ENCODE measurements at regions not wholly inside any gene's neighbourhood (a gene's known extent, or its start where the extent isn't known, plus 50 kb on each side); places are given as distances from the start of the nearest gene placed in this dataset.

DNA sequence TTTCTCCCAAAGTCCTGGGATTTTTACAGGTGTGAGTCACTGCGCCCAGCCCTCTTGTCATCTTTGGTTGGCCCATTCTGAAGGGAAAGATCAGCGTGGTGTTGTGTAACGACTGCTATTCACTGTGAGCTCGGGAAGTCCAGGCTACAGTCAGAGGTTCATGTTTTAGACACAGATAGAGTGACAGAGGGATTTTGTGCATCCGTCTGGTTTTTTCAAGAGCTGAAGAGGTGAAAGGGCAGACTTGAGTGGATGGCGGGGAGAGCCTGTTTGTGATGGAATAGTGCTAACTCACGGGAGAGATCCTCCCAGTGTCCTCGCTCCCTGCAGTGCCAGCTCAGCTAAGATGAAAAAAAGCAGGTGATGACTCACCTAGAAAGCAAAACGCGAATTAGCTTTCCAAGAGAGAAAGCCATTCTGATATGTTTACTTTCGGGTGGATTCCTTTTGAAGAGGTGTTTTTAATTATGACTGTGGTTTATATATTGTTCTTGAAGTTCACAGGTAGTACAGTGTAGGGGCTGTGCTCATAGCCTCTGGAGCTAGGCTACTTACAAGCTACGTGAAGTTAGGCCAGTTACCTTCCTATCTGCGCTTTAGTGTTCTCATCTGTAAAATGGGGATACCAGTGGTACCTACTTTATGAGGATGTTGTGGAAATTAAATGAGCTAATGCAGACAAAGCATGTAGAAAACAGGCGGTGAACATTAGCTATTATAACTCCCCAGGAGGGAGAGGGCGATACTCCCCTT, 67.2 kb downstream of the C11orf91 start:
- TF ChIP-seq, protein P1, sequence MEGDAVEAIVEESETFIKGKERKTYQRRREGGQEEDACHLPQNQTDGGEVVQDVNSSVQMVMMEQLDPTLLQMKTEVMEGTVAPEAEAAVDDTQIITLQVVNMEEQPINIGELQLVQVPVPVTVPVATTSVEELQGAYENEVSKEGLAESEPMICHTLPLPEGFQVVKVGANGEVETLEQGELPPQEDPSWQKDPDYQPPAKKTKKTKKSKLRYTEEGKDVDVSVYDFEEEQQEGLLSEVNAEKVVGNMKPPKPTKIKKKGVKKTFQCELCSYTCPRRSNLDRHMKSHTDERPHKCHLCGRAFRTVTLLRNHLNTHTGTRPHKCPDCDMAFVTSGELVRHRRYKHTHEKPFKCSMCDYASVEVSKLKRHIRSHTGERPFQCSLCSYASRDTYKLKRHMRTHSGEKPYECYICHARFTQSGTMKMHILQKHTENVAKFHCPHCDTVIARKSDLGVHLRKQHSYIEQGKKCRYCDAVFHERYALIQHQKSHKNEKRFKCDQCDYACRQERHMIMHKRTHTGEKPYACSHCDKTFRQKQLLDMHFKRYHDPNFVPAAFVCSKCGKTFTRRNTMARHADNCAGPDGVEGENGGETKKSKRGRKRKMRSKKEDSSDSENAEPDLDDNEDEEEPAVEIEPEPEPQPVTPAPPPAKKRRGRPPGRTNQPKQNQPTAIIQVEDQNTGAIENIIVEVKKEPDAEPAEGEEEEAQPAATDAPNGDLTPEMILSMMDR (IDR thresholded peaks at IDR 0.05), result no peak
- DNase-seq (ENCODE audit: low spot score in 2 of 2), result no peak
- intact Hi-C loops (cut with DNase I), result no loop called here

DNA sequence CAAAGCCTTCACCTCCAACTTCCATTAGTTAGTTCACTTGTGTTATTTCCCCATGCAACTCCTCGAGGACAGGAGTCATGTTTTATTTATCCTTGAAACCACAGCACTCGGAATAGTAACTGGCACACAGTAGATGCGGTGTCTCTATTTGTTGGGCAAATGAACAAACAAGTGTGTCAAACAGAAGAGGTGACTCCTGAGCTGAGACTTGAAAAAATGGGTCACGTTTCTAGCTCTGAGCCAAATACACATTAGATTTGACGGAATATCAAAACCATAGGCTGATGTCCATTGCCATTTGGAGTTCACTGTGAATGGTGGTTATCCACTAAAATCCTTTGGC, 68.9 kb downstream of the C11orf91 start:
- TF ChIP-seq, protein P1 (IDR thresholded peaks at IDR 0.05), result no peak
- intact Hi-C loops (cut with DNase I), result no loop called here
- DNase-seq (ENCODE audit: low spot score in 2 of 2), result no peak
- Histone ChIP-seq H3K4me1 (no peaks in the 10 kb centered on the region), H3K27ac (no peak overlapping the region), H3K27me3 (no peaks in the 10 kb centered on the region), H3K9me3 (no peaks in the 10 kb centered on the region), H3K4me3 (no peak overlapping the region), H3K36me3 (no peaks in the 10 kb centered on the region)

More for the DNA sequence above, 67.2 kb downstream of the C11orf91 start:
- Histone ChIP-seq H3K27ac (no peak overlapping the region), H3K9me3 (no peaks in the 10 kb centered on the region), H3K27me3 (no peaks in the 10 kb centered on the region), H3K36me3 (no peaks in the 10 kb centered on the region), H3K4me1 (no peaks in the 10 kb centered on the region), H3K4me3 (no peak overlapping the region)

DNA sequence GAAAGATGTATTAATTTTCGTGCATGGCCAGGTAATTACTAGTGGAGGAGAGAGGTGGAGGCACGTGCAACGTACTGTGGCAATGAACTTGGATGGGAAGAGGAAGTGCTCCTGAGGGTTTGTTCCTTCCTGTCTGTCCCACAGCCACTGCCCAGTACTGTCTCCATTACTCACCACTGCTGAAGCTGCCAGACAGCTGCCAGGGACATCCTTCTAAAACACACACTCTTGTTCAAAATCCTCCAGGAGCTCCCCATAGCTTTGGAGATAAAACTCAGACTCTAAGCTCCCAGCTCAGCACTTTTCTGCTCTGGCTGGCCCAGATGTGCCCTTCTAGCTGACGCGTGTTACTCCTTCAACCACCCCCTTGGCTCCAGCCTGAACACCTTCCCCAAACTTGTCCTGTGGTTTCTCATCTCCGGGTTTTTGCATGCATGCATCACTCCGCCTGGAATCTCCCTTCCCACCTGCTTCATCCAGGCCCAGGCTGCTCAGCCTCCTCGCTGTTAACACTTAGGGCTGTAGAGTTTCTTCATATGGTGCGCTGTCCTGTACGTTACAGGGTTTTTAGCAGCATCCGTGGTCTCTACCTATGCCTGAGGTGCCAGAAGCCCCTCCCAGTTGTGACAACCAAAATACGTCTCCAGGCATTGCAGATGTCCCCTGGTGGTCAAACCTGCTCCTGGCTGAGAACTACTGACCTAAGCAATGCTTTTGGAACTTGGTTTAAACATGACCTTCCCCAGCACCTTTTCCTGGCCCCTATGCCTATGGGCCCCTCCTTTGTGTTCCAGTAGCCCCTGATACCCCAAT, 69.5 kb downstream of the C11orf91 start:
- DNase-seq (ENCODE audit: low spot score in 2 of 2), result no peak
- Histone ChIP-seq H3K4me1 (no peaks in the 10 kb centered on the region), H3K27ac (no peak overlapping the region), H3K9me3 (no peaks in the 10 kb centered on the region), H3K27me3 (no peaks in the 10 kb centered on the region), H3K36me3 (no peaks in the 10 kb centered on the region), H3K4me3 (no peak overlapping the region)
- TF ChIP-seq, protein P1 (IDR thresholded peaks at IDR 0.05), result no peak
- intact Hi-C loops (cut with DNase I), result no loop called here

DNA sequence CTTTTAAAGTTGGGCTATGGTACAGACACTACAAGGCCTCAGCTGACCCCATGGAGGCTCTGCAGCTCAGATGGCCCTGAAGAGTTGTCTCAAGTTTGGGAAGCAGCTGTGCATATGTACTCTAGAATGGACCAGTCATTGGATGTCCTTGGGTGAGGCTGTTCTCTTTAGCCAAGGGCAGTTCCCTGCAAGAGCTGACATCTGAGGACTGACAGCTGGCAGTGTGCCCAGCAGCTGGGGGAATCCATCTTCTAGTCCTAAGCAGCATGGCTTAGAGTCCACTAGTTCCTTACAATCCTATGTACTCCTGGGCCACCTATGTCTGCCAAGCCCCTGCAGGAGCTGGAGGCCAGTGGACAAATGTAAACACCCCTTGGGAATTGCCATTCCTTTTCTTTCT, 76.5 kb downstream of the C11orf91 start:
- Histone ChIP-seq H3K9me3 (no peaks in the 10 kb centered on the region), H3K27me3 (no peaks in the 10 kb centered on the region), H3K4me1 (no peaks in the 10 kb centered on the region), H3K27ac (no peak overlapping the region), H3K4me3 (no peak overlapping the region), H3K36me3 (no peaks in the 10 kb centered on the region)
- TF ChIP-seq, protein P1 (IDR thresholded peaks at IDR 0.05), result no peak
- intact Hi-C loops (cut with DNase I), result no loop called here
- DNase-seq (ENCODE audit: low spot score in 2 of 2), result no peak

DNA sequence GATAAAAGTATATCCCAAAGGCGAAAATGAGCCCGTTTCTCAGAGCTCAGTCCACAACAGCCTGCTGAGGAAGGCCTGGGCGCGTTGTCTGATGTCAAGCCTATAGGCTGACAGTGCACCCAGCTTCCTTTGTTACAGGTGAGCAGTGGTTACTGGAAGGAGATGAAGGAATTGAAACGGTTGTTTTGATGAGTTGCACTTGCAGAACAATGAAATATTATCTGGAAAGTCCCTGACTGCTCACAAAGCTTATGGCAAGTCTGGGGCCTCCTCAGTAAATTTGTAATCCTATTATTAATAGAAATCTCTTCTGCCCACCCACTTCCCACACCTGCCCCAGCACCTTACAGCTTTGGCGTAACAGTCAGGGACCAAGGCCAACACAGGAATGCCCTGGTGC, 77.8 kb downstream of the C11orf91 start:
- intact Hi-C loops (cut with DNase I), result no loop called here
- no peaks in the 10 kb centered on the region for H3K4me1 ChIP-seq
- TF ChIP-seq, protein P1 (IDR thresholded peaks at IDR 0.05), result no peak
- H3K36me3 ChIP-seq, result no peaks in the 10 kb centered on the region
- H3K27me3 ChIP-seq, result no peaks in the 10 kb centered on the region
- H3K27ac ChIP-seq, result no peak overlapping the region
- no peaks in the 10 kb centered on the region for H3K9me3 ChIP-seq
- DNase-seq (ENCODE audit: low spot score in 2 of 2), result no peak
- H3K4me3 ChIP-seq, result no peak overlapping the region

Data from ascending aorta (tissue), 2 donors.